Transverse colon (tissue), 4 donors: ENCODE measurements at regions not wholly inside any gene's neighbourhood (a gene's known extent, or its start where the extent isn't known, plus 50 kb on each side); places are given as distances from the start of the nearest gene placed in this dataset.

ENCODE experiments used
- CTCF ChIP-seq, 5 experiments: fragments of 200-600 bp in 3 of 5; fragments of 450-650 bp in 2 of 5; sonication (generic) in 3 of 5; IDR thresholded peaks; 1 replicate in 2 of 5; 2 replicates in 3 of 5; pipeline ENCODE4 v1.5.1; 2016 to 2017; ENCODE audit warnings: antibody characterized with exemption in 5 of 5, inconsistent platforms in 3 of 5, mild to moderate bottlenecking in 2 of 5, moderate library complexity in 1 of 5
- EP300 ChIP-seq: sonication (generic); formaldehyde crosslinking; IDR thresholded peaks from one replicate; pipeline ENCODE4 v1.6.1; 2017; ENCODE audit warnings: antibody characterized with exemption, low read depth
- POLR2A ChIP-seq: fragments of 450-650 bp; IDR thresholded peaks from one replicate; pipeline ENCODE4 v1.6.1; 2016; ENCODE audit warnings: antibody characterized with exemption, mild to moderate bottlenecking, moderate library complexity
- POLR2AphosphoS5 ChIP-seq, 3 donors: sonication (generic); formaldehyde crosslinking; IDR thresholded peaks; one replicate each; pipeline ENCODE4 v1.6.1; 2016; ENCODE audit warnings: antibody characterized with exemption in 3 of 3

- TF ChIP-seq CTCF (IDR thresholded peaks at IDR 0.05) (no peak), POLR2A (no peak), POLR2AphosphoS5 (IDR thresholded peaks at IDR 0.05) (no peak), EP300 (no peak)
Measured at GRCh38 chr1:187038784-187039183, 210.0 kb downstream of the PLA2G4A start.
